GM13976 (cell line): ENCODE measurements at regions not wholly inside any gene's neighbourhood (a gene's known extent, or its start where the extent isn't known, plus 50 kb on each side); places are given as distances from the start of the nearest gene placed in this dataset.

ENCODE experiments used
- DNase-seq: peaks from one replicate; pipeline ENCODE4 v3.0.0; 2012; ENCODE audit warnings: low spot score
- CTCF ChIP-seq: IDR thresholded peaks from 2 replicates; pipeline ENCODE4 v1.5.1; 2012; ENCODE audit warnings: borderline replicate concordance, mild to moderate bottlenecking; ENCODE audit not compliant: insufficient read depth; ENCODE audit errors: extremely low read depth, missing control alignments, control extremely low read depth
- in situ Hi-C: fragments of 300-500 bp; cut with MboI; formaldehyde crosslinking; loops from one replicate; pipeline ENCODE4 v1.12.0; 2022; ENCODE audit warnings: low sequenced_read_pairs, mixed read lengths, inconsistent platforms; ENCODE audit not compliant: unreplicated experiment

- no peak for TF ChIP-seq CTCF
- in situ Hi-C loops: no loop called here
- no peak for DNase-seq
Measured at GRCh38 chr4:181508601-181509000, 734.6 kb upstream of the TENM3 start.

- in situ Hi-C loops: no loop called here
- TF ChIP-seq CTCF: no peak
- no peak for DNase-seq
Measured at GRCh38 chr4:181509073-181509472, 734.1 kb upstream of the TENM3 start.

GRCh38 chr4:181517491-181517890 lies 725.7 kb upstream of the TENM3 start:
- no peak for DNase-seq
- in situ Hi-C loops: no loop called here
- no peak for TF ChIP-seq CTCF

- in situ Hi-C loops: loop anchor here (10.0 kb wide), 1 partner anchor 216 kb away; no protein-coding TSS in a partner anchor
- DNase-seq: no peak
- TF ChIP-seq CTCF: no peak
Measured at GRCh38 chr4:181520790-181521189, 722.4 kb upstream of the TENM3 start.

GRCh38 chr4:181523973-181524372 lies 719.2 kb upstream of the TENM3 start:
- no peak for TF ChIP-seq CTCF
- no peak for DNase-seq
- in situ Hi-C loops: loop anchor here (10.0 kb wide), 1 partner anchor 219 kb away; no protein-coding TSS in a partner anchor

GRCh38 chr4:181524499-181524898 lies 718.7 kb upstream of the TENM3 start:
- no peak for TF ChIP-seq CTCF
- in situ Hi-C loops: loop anchor here (10.0 kb wide), 1 partner anchor 220 kb away; no protein-coding TSS in a partner anchor

More at GRCh38 chr4:181524499-181524898, 718.7 kb upstream of the TENM3 start:
- no peak for DNase-seq
